ENCODE measurements at regions not wholly inside any gene's neighbourhood (a gene's known extent, or its start where the extent isn't known, plus 50 kb on each side); places are given as distances from the start of the nearest gene placed in this dataset.

DNA sequence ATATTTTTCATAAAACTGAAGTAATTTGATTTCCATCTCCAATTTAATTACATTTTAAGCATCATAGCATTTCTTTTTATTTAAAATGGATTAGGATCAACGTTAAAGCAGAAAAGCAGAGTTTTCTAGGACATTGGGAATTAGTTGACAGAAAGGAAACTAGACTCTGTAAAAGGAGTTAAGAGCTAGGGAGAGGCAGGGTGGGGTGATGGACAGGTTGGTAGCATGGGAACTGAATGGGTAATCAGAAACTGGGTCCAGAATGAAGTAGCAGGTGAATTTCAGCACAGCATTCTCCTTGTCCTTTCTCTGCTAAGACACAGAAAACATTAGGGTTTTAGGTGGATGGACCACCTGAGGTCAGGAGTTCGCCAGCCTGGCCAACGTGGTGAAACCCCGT, 97.6 kb downstream of the ANAPC4 start:
- no peak overlapping the region for H3K27ac Mint-ChIP-seq
- H3K27me3 ChIP-seq (ENCODE audit: insufficient read depth) = no peaks in the 10 kb centered on the region
- peaks cover 12% of the 10 kb centered on the region; the same call in 2 of the 3 replicates for H3K9me3 Mint-ChIP-seq
- no peak overlapping the region for H2AFZ ChIP-seq
- no peak overlapping the region for H3K4me3 Mint-ChIP-seq
- DNase-seq (ENCODE audit: low spot score) (no peak), ATAC-seq (no peak)
- H3K4me1 ChIP-seq (ENCODE audit: insufficient read depth) = no peaks in the 10 kb centered on the region
- no peaks in the 10 kb centered on the region for H3K36me3 ChIP-seq (ENCODE audit: insufficient read depth)
- H3K79me2 ChIP-seq (replicated peaks; ENCODE audit: insufficient read depth) = no peaks in the 10 kb centered on the region
- H4K20me1 ChIP-seq (replicated peaks; ENCODE audit: insufficient read depth) = no peaks in the 10 kb centered on the region
- H3K27ac ChIP-seq (ENCODE audit: low read depth) = no peak overlapping the region
- no peak overlapping the region for H3K4me3 ChIP-seq
- H3K4me2 ChIP-seq = no peak overlapping the region
- H3F3A ChIP-seq (replicated peaks; ENCODE audit: low read depth) = no peaks in the 10 kb centered on the region
- peaks cover 4% of the 10 kb centered on the region; the same call in 2 of the 3 replicates for H3K36me3 Mint-ChIP-seq (ENCODE audit: low read depth)
- no peaks in the 10 kb centered on the region for H3K9me2 ChIP-seq (ENCODE audit: insufficient read depth)
- no peaks in the 10 kb centered on the region for H3K4me1 Mint-ChIP-seq
- TF ChIP-seq JUNB (IDR thresholded peaks at IDR 0.05; ENCODE audit: unreplicated experiment) (no peak), ZNF114 (CRISPR knock-in tag; IDR thresholded peaks at IDR 0.05) (no peak), STAT1 (IDR thresholded peaks at IDR 0.05; ENCODE audit: unreplicated experiment) (no peak), EZH2phosphoT487 (IDR thresholded peaks at IDR 0.05; ENCODE audit: unreplicated experiment) (no peak), EZH2 (IDR thresholded peaks at IDR 0.05; ENCODE audit: low read depth, unreplicated experiment) (no peak), ZNF331 (CRISPR knock-in tag; IDR thresholded peaks at IDR 0.05; ENCODE audit: low read depth) (no peak), NANOG (IDR thresholded peaks at IDR 0.05; ENCODE audit: borderline replicate concordance) (no peak), POLR2AphosphoS5 (IDR thresholded peaks at IDR 0.05; ENCODE audit: low read depth) (no peak), CREB1 (CRISPR knock-in tag; IDR thresholded peaks at IDR 0.05; ENCODE audit: low read depth) (no peak)
- TF ChIP-seq, protein P1, sequence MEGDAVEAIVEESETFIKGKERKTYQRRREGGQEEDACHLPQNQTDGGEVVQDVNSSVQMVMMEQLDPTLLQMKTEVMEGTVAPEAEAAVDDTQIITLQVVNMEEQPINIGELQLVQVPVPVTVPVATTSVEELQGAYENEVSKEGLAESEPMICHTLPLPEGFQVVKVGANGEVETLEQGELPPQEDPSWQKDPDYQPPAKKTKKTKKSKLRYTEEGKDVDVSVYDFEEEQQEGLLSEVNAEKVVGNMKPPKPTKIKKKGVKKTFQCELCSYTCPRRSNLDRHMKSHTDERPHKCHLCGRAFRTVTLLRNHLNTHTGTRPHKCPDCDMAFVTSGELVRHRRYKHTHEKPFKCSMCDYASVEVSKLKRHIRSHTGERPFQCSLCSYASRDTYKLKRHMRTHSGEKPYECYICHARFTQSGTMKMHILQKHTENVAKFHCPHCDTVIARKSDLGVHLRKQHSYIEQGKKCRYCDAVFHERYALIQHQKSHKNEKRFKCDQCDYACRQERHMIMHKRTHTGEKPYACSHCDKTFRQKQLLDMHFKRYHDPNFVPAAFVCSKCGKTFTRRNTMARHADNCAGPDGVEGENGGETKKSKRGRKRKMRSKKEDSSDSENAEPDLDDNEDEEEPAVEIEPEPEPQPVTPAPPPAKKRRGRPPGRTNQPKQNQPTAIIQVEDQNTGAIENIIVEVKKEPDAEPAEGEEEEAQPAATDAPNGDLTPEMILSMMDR (conservative IDR thresholded peaks at IDR 0.05; ENCODE audit: low read depth in 2 of 2) = no peak
- TF ChIP-seq, protein P2, sequence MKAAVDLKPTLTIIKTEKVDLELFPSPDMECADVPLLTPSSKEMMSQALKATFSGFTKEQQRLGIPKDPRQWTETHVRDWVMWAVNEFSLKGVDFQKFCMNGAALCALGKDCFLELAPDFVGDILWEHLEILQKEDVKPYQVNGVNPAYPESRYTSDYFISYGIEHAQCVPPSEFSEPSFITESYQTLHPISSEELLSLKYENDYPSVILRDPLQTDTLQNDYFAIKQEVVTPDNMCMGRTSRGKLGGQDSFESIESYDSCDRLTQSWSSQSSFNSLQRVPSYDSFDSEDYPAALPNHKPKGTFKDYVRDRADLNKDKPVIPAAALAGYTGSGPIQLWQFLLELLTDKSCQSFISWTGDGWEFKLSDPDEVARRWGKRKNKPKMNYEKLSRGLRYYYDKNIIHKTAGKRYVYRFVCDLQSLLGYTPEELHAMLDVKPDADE (IDR thresholded peaks at IDR 0.05) = no peak
- TF ChIP-seq, protein P3, sequence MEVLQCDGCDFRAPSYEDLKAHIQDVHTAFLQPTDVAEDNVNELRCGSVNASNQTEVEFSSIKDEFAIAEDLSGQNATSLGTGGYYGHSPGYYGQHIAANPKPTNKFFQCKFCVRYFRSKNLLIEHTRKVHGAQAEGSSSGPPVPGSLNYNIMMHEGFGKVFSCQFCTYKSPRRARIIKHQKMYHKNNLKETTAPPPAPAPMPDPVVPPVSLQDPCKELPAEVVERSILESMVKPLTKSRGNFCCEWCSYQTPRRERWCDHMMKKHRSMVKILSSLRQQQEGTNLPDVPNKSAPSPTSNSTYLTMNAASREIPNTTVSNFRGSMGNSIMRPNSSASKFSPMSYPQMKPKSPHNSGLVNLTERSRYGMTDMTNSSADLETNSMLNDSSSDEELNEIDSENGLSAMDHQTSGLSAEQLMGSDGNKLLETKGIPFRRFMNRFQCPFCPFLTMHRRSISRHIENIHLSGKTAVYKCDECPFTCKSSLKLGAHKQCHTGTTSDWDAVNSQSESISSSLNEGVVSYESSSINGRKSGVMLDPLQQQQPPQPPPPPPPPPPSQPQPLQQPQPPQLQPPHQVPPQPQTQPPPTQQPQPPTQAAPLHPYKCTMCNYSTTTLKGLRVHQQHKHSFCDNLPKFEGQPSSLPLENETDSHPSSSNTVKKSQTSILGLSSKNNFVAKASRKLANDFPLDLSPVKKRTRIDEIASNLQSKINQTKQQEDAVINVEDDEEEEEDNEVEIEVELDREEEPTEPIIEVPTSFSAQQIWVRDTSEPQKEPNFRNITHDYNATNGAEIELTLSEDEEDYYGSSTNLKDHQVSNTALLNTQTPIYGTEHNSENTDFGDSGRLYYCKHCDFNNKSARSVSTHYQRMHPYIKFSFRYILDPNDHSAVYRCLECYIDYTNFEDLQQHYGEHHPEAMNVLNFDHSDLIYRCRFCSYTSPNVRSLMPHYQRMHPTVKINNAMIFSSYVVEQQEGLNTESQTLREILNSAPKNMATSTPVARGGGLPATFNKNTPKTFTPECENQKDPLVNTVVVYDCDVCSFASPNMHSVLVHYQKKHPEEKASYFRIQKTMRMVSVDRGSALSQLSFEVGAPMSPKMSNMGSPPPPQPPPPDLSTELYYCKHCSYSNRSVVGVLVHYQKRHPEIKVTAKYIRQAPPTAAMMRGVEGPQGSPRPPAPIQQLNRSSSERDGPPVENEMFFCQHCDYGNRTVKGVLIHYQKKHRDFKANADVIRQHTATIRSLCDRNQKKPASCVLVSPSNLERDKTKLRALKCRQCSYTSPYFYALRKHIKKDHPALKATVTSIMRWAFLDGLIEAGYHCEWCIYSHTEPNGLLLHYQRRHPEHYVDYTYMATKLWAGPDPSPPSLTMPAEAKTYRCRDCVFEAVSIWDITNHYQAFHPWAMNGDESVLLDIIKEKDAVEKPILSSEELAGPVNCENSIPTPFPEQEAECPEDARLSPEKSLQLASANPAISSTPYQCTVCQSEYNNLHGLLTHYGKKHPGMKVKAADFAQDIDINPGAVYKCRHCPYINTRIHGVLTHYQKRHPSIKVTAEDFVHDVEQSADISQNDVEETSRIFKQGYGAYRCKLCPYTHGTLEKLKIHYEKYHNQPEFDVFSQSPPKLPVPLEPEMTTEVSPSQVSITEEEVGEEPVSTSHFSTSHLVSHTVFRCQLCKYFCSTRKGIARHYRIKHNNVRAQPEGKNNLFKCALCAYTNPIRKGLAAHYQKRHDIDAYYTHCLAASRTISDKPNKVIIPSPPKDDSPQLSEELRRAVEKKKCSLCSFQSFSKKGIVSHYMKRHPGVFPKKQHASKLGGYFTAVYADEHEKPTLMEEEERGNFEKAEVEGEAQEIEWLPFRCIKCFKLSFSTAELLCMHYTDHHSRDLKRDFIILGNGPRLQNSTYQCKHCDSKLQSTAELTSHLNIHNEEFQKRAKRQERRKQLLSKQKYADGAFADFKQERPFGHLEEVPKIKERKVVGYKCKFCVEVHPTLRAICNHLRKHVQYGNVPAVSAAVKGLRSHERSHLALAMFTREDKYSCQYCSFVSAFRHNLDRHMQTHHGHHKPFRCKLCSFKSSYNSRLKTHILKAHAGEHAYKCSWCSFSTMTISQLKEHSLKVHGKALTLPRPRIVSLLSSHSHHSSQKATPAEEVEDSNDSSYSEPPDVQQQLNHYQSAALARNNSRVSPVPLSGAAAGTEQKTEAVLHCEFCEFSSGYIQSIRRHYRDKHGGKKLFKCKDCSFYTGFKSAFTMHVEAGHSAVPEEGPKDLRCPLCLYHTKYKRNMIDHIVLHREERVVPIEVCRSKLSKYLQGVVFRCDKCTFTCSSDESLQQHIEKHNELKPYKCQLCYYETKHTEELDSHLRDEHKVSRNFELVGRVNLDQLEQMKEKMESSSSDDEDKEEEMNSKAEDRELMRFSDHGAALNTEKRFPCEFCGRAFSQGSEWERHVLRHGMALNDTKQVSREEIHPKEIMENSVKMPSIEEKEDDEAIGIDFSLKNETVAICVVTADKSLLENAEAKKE (CRISPR knock-in tag; IDR thresholded peaks at IDR 0.05) = no peak
- TF ChIP-seq, protein P4, sequence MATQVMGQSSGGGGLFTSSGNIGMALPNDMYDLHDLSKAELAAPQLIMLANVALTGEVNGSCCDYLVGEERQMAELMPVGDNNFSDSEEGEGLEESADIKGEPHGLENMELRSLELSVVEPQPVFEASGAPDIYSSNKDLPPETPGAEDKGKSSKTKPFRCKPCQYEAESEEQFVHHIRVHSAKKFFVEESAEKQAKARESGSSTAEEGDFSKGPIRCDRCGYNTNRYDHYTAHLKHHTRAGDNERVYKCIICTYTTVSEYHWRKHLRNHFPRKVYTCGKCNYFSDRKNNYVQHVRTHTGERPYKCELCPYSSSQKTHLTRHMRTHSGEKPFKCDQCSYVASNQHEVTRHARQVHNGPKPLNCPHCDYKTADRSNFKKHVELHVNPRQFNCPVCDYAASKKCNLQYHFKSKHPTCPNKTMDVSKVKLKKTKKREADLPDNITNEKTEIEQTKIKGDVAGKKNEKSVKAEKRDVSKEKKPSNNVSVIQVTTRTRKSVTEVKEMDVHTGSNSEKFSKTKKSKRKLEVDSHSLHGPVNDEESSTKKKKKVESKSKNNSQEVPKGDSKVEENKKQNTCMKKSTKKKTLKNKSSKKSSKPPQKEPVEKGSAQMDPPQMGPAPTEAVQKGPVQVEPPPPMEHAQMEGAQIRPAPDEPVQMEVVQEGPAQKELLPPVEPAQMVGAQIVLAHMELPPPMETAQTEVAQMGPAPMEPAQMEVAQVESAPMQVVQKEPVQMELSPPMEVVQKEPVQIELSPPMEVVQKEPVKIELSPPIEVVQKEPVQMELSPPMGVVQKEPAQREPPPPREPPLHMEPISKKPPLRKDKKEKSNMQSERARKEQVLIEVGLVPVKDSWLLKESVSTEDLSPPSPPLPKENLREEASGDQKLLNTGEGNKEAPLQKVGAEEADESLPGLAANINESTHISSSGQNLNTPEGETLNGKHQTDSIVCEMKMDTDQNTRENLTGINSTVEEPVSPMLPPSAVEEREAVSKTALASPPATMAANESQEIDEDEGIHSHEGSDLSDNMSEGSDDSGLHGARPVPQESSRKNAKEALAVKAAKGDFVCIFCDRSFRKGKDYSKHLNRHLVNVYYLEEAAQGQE (IDR thresholded peaks at IDR 0.05; ENCODE audit: unreplicated experiment) = no peak
- H3K27me3 Mint-ChIP-seq (ENCODE audit: insufficient read depth, low read depth, poor library complexity) = peaks cover 5% of the 10 kb centered on the region
